KMS-11 (cell line): ENCODE measurements at regions not wholly inside any gene's neighbourhood (a gene's known extent, or its start where the extent isn't known, plus 50 kb on each side); places are given as distances from the start of the nearest gene placed in this dataset.

Experiments used
- H2AFZ ChIP-seq: fragments of 200-600 bp; sonication (generic); 2 replicates; pipeline ENCODE4 v1.6.1; 2016; ENCODE audit warnings: antibody characterized with exemption, mixed run types, low read depth
- H3K27ac ChIP-seq: fragments of 200-600 bp; sonication (generic); 2 replicates; pipeline ENCODE4 v1.6.1; 2016; ENCODE audit warnings: mild to moderate bottlenecking, mixed run types
- H3K27me3 ChIP-seq: fragments of 200-600 bp; sonication (generic); 2 replicates; pipeline ENCODE4 v1.6.1; 2017; ENCODE audit warnings: mild to moderate bottlenecking, low read depth, mixed run types, moderate library complexity; ENCODE audit not compliant: insufficient read depth
- H3K36me3 ChIP-seq: fragments of 200-600 bp; sonication (generic); 2 replicates; pipeline ENCODE4 v1.6.1; 2017; ENCODE audit warnings: mild to moderate bottlenecking, mixed run types; ENCODE audit not compliant: insufficient read depth
- H3K4me1 ChIP-seq: fragments of 200-600 bp; sonication (generic); 2 replicates; pipeline ENCODE4 v1.6.1; 2016; ENCODE audit warnings: mild to moderate bottlenecking, low read depth, mixed run types; ENCODE audit not compliant: poor library complexity, severe bottlenecking
- H3K4me2 ChIP-seq: fragments of 200-600 bp; sonication (generic); 2 replicates; pipeline ENCODE4 v1.7.0; 2016; ENCODE audit warnings: mild to moderate bottlenecking, mixed run types
- H3K4me3 ChIP-seq: fragments of 200-600 bp; sonication (generic); IDR thresholded peaks from 2 replicates; pipeline ENCODE4 v1.6.1; 2017; ENCODE audit warnings: low read depth, low read length, mixed read lengths; ENCODE audit not compliant: insufficient read depth
- H3K79me2 ChIP-seq: fragments of 200-600 bp; sonication (generic); 2 replicates; pipeline ENCODE4 v1.6.1; 2016; ENCODE audit warnings: low read depth, mixed run types; ENCODE audit not compliant: insufficient read depth
- H3K9ac ChIP-seq: fragments of 200-600 bp; sonication (generic); 2 replicates; pipeline ENCODE4 v1.6.1; 2016; ENCODE audit warnings: mild to moderate bottlenecking, mixed run types
- H4K20me1 ChIP-seq: fragments of 200-600 bp; sonication (generic); 2 replicates; pipeline ENCODE4 v1.6.1; 2016; ENCODE audit warnings: mild to moderate bottlenecking, mixed run types; ENCODE audit not compliant: insufficient read depth
- TF ChIP-seq, protein P1 (sequence below): fragments of 200-600 bp; sonication (generic); conservative IDR thresholded peaks from 2 replicates; pipeline ENCODE4 v1.6.1; 2017; ENCODE audit warnings: low read depth, mild to moderate bottlenecking, antibody characterized with exemption, low read length, moderate library complexity, mixed read lengths

GRCh38 chr1:234871039-234871709, 257.5 kb downstream of the TOMM20 start:
- H3K27me3 ChIP-seq, result no peaks in the 10 kb centered on the region
- H3K27ac ChIP-seq, result no peak overlapping the region
- H2AFZ ChIP-seq, result no peak overlapping the region
- no peaks in the 10 kb centered on the region for H3K4me1 ChIP-seq
- H3K36me3 ChIP-seq, result no peaks in the 10 kb centered on the region
- H3K79me2 ChIP-seq, result no peaks in the 10 kb centered on the region
- no peak overlapping the region for H3K9ac ChIP-seq
- no peaks in the 10 kb centered on the region for H4K20me1 ChIP-seq
- no peak overlapping the region for H3K4me2 ChIP-seq
- TF ChIP-seq, protein P1, sequence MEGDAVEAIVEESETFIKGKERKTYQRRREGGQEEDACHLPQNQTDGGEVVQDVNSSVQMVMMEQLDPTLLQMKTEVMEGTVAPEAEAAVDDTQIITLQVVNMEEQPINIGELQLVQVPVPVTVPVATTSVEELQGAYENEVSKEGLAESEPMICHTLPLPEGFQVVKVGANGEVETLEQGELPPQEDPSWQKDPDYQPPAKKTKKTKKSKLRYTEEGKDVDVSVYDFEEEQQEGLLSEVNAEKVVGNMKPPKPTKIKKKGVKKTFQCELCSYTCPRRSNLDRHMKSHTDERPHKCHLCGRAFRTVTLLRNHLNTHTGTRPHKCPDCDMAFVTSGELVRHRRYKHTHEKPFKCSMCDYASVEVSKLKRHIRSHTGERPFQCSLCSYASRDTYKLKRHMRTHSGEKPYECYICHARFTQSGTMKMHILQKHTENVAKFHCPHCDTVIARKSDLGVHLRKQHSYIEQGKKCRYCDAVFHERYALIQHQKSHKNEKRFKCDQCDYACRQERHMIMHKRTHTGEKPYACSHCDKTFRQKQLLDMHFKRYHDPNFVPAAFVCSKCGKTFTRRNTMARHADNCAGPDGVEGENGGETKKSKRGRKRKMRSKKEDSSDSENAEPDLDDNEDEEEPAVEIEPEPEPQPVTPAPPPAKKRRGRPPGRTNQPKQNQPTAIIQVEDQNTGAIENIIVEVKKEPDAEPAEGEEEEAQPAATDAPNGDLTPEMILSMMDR, result no peak
- no peak overlapping the region for H3K4me3 ChIP-seq

DNA sequence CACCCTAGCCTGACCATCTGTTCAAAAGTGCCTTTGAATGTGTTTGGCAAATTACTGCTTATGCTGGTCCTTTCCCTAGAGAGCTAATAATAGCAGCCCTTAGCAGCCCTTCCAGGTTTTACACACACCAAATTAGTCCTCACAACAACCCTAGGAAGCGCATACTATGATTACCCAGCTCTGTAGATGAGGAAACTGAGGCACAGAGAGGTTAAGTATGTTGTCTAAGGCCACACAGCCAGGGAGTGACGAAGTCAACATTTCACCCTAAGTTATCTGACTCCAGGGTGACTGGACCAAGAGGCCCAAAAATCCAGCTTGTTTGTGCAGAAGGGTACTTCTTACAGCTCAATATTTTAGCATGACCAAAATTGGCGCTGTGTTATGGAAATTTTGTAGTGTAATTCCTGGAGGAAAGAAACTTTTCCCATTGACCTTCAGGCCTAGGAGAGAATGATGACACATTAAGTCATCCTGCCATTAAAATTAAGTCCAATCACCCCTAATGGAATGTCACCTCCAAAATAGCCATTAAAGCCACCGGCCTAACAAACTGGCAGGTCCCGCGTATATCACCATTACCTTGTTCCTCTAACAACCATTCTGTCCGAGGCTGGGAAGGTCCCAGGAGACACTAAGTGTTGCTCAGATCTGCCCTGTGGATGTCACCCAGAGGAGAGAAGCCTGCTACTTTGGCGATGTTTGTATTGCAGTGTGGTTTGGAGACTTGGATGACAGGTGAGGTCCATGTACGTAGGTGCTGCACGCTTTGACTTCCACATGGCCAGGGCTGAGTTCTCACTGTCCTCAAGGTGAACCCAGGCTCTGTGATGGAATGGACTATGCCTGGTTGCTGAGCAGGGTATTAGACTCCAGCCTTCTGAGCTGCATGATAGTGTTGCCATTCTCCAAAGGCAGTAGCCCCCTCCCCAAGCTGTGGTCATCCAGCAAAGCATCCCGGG, 258.3 kb downstream of the TOMM20 start:
- no peaks in the 10 kb centered on the region for H4K20me1 ChIP-seq
- H3K36me3 ChIP-seq, result no peaks in the 10 kb centered on the region
- H3K27ac ChIP-seq, result no peak overlapping the region
- no peaks in the 10 kb centered on the region for H3K27me3 ChIP-seq
- H3K79me2 ChIP-seq, result no peaks in the 10 kb centered on the region
- TF ChIP-seq, protein P1, result no peak
- no peak overlapping the region for H3K4me2 ChIP-seq
- H3K4me3 ChIP-seq, result no peak overlapping the region
- H3K9ac ChIP-seq, result no peak overlapping the region
- H3K4me1 ChIP-seq, result no peaks in the 10 kb centered on the region
- H2AFZ ChIP-seq, result no peak overlapping the region

GRCh38 chr1:234869182-234870019, 259.2 kb downstream of the TOMM20 start:
- H2AFZ ChIP-seq, result no peak overlapping the region
- no peaks in the 10 kb centered on the region for H3K36me3 ChIP-seq
- TF ChIP-seq, protein P1, result no peak
- H3K4me1 ChIP-seq, result no peaks in the 10 kb centered on the region
- no peaks in the 10 kb centered on the region for H3K27me3 ChIP-seq
- no peak overlapping the region for H3K4me2 ChIP-seq
- H3K4me3 ChIP-seq, result no peak overlapping the region
- H3K27ac ChIP-seq, result no peak overlapping the region
- H3K79me2 ChIP-seq, result no peaks in the 10 kb centered on the region
- no peak overlapping the region for H3K9ac ChIP-seq
- no peaks in the 10 kb centered on the region for H4K20me1 ChIP-seq
